GM21515 (cell line): ENCODE measurements at regions not wholly inside any gene's neighbourhood (a gene's known extent, or its start where the extent isn't known, plus 50 kb on each side); places are given as distances from the start of the nearest gene placed in this dataset.

Experiments used
- ATAC-seq: cut with Tn5 transposase; IDR thresholded peaks from one replicate; pipeline ENCODE4 v1.9.1; 2021; ENCODE audit not compliant: unreplicated experiment

- ATAC-seq = no peak
Measured at GRCh38 chr20:20834008-20834407, 121.6 kb upstream of the RALGAPA2 start.

- ATAC-seq = no peak
Measured at GRCh38 chr20:20832715-20833114, 120.3 kb upstream of the RALGAPA2 start.

- no peak for ATAC-seq
Measured at GRCh38 chr20:20831794-20832193, 119.3 kb upstream of the RALGAPA2 start.

GRCh38 chr20:20829681-20830080 lies 117.2 kb upstream of the RALGAPA2 start:
- no peak for ATAC-seq

- no peak for ATAC-seq
Measured at GRCh38 chr20:20827992-20828597, 115.7 kb upstream of the RALGAPA2 start.

- ATAC-seq = no peak
Measured at GRCh38 chr20:20824924-20825584, 112.6 kb upstream of the RALGAPA2 start.

- ATAC-seq = no peak
Measured at GRCh38 chr20:20823476-20823881, 111.0 kb upstream of the RALGAPA2 start.

- no peak for ATAC-seq
Measured at GRCh38 chr20:20821484-20822260, 109.2 kb upstream of the RALGAPA2 start.

GRCh38 chr20:20820785-20821483 lies 108.5 kb upstream of the RALGAPA2 start:
- no peak for ATAC-seq

GRCh38 chr20:20820104-20820503 lies 107.7 kb upstream of the RALGAPA2 start:
- no peak for ATAC-seq

- ATAC-seq = no peak
Measured at GRCh38 chr20:20816969-20817755, 104.7 kb upstream of the RALGAPA2 start.

GRCh38 chr20:20815711-20816455 lies 103.4 kb upstream of the RALGAPA2 start:
- ATAC-seq = no peak

- ATAC-seq = no peak
Measured at GRCh38 chr20:20814685-20815084, 102.2 kb upstream of the RALGAPA2 start.

GRCh38 chr20:20812136-20812535 lies 99.7 kb upstream of the RALGAPA2 start:
- ATAC-seq = no peak

- ATAC-seq = no peak
Measured at GRCh38 chr20:20808016-20808415, 95.6 kb upstream of the RALGAPA2 start.

GRCh38 chr20:20806121-20807095 lies 94.0 kb upstream of the RALGAPA2 start:
- ATAC-seq = no peak

- ATAC-seq = no peak
Measured at GRCh38 chr20:20803011-20803410, 90.6 kb upstream of the RALGAPA2 start.

- ATAC-seq = no peak
Measured at GRCh38 chr20:20802328-20802727, 89.9 kb upstream of the RALGAPA2 start.
